ENCODE measurements at regions not wholly inside any gene's neighbourhood (a gene's known extent, or its start where the extent isn't known, plus 50 kb on each side); places are given as distances from the start of the nearest gene placed in this dataset.

DNA sequence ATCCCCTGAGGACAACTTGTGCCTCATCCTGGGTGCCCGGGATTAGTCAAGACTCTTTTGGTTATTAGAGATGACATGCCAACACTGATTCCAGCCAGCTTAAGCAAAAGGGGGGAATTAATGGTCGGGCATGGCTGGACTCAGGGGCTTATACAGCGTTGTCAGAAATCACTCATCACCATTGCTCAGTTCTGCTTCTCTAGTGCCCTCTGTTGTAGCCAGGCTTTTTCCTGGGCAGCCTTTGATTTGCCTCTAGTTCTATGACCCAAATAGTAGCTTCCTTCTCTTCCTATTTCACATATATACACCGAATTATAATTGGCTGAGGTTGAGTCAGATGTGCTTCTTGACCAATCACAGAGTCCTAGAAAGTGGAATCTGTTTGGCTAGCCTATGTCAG is 192.0 kb upstream of the HABP2 start:
- Histone ChIP-seq H3K27me3 (no peaks in the 10 kb centered on the region), H3K36me3 (no peaks in the 10 kb centered on the region), H3K27ac (no peak overlapping the region), H3K9me3 (no peaks in the 10 kb centered on the region), H3K4me3 (no peak overlapping the region), H3K4me1 (no peaks in the 10 kb centered on the region)
- WGBS (ENCODE audit: insufficient coverage, low coverage, low lambda C conversion rate, missing lambda C conversion rate): 38% methylated on average over 1 of the region's 4 CpGs
- intact Hi-C loops (cut with DNase I): no loop called here
- TF ChIP-seq, protein P1, sequence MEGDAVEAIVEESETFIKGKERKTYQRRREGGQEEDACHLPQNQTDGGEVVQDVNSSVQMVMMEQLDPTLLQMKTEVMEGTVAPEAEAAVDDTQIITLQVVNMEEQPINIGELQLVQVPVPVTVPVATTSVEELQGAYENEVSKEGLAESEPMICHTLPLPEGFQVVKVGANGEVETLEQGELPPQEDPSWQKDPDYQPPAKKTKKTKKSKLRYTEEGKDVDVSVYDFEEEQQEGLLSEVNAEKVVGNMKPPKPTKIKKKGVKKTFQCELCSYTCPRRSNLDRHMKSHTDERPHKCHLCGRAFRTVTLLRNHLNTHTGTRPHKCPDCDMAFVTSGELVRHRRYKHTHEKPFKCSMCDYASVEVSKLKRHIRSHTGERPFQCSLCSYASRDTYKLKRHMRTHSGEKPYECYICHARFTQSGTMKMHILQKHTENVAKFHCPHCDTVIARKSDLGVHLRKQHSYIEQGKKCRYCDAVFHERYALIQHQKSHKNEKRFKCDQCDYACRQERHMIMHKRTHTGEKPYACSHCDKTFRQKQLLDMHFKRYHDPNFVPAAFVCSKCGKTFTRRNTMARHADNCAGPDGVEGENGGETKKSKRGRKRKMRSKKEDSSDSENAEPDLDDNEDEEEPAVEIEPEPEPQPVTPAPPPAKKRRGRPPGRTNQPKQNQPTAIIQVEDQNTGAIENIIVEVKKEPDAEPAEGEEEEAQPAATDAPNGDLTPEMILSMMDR (IDR thresholded peaks at IDR 0.05): no peak
- TF ChIP-seq POLR2A (IDR thresholded peaks at IDR 0.05): no peak
- no peak for DNase-seq
- ATAC-seq: no peak

DNA sequence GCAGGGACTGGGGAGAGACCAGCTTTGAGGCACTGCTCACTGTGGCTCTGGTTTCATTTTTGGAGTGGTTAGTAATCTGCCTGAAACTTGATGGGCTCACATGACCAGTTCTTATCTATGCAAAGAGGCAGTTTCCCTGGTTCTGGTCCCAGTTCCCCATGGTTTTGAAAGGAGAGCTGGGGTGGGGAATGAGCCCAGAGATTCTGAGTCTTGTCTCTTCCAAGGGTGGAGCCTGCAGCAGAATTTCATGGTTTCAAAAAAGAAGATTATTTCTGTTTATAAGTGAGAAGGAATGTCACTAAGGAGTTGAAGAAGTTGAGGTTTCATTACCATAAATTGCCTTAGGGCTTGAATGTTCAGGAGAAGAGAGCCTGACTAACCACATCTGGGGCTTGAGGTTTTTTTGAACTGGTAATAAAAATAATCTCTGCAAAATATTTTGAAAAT is 190.2 kb upstream of the HABP2 start:
- H3K4me1 ChIP-seq: no peaks in the 10 kb centered on the region
- no peak for TF ChIP-seq POLR2A (IDR thresholded peaks at IDR 0.05)
- TF ChIP-seq, protein P1 (IDR thresholded peaks at IDR 0.05): no peak
- intact Hi-C loops (cut with DNase I): no loop called here
- no peak overlapping the region for H3K27ac ChIP-seq
- H3K9me3 ChIP-seq: no peaks in the 10 kb centered on the region
- no peaks in the 10 kb centered on the region for H3K27me3 ChIP-seq
- ATAC-seq (no peak), DNase-seq (no peak)
- no peak overlapping the region for H3K4me3 ChIP-seq
- no peaks in the 10 kb centered on the region for H3K36me3 ChIP-seq

DNA sequence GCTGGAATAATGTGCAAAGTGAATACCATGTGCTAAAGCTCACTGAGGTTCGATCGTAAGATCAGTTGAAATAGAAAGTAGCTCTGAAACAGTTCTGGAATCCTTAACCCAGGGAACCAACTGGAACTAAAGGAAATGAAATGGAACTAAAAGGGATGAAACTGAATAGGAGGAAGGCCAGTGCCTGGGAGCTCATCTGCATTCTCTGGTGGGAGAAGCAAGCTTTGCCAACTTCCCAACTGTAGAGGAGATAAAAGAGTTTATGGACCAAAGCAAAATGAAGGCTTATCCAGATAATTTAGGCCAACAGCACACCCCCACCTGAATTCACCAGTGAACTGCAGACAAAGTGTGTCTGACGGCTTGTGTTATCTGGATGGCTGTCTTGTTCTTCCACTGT is 188.6 kb upstream of the HABP2 start:
- TF ChIP-seq POLR2A (IDR thresholded peaks at IDR 0.05): no peak
- TF ChIP-seq, protein P1 (IDR thresholded peaks at IDR 0.05): no peak
- 77% methylated on average over 3 of the region's 3 CpGs for WGBS (ENCODE audit: insufficient coverage, low coverage, low lambda C conversion rate, missing lambda C conversion rate)
- Histone ChIP-seq H3K4me1 (no peaks in the 10 kb centered on the region), H3K36me3 (no peaks in the 10 kb centered on the region), H3K4me3 (no peak overlapping the region), H3K27ac (no peak overlapping the region), H3K9me3 (no peaks in the 10 kb centered on the region), H3K27me3 (no peaks in the 10 kb centered on the region)
- intact Hi-C loops (cut with DNase I): no loop called here
- ATAC-seq (no peak), DNase-seq (no peak)

DNA sequence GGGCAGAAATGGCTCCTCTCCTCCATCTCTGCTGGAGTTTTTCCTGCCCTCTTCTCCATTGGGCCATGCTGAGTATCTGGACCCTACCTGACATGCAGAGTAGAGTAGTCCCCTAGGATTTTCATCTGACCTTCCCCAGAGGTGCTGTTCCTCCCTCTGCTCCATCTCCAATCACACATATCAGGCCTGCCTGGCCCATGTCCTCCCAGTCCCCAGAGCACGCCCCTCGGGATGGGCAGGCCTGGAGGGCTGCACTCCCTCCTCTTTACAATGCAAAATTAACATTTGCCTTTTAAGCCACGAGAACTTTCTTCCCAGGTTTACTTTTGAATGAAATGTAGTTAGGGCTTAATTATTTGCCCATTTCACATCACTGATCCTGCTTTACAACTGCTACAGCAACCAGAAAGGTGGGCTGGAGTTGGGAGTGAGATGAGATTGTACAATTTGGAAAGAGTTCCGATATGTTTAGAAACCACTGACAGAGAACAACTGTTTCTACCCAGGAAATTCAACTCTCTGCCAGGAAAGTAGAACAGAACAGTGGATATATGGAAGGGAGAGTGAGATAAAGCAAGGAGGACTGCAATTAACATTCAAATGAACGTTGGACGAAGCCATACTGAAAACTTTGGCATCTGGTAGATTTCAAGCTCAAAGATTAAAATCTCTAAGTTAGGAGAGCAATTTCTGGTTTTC is 184.0 kb upstream of the HABP2 start:
- Histone ChIP-seq H3K4me3 (no peak overlapping the region), H3K36me3 (no peaks in the 10 kb centered on the region), H3K4me1 (no peaks in the 10 kb centered on the region), H3K27me3 (no peaks in the 10 kb centered on the region), H3K27ac (no peak overlapping the region), H3K9me3 (no peaks in the 10 kb centered on the region)
- TF ChIP-seq POLR2A (IDR thresholded peaks at IDR 0.05): no peak
- TF ChIP-seq, protein P1 (IDR thresholded peaks at IDR 0.05): no peak
- intact Hi-C loops (cut with DNase I): no loop called here
- 63% methylated on average over 6 of the region's 6 CpGs for WGBS (ENCODE audit: insufficient coverage, low coverage, low lambda C conversion rate, missing lambda C conversion rate)
- no peak for DNase-seq
- ATAC-seq: no peak

DNA sequence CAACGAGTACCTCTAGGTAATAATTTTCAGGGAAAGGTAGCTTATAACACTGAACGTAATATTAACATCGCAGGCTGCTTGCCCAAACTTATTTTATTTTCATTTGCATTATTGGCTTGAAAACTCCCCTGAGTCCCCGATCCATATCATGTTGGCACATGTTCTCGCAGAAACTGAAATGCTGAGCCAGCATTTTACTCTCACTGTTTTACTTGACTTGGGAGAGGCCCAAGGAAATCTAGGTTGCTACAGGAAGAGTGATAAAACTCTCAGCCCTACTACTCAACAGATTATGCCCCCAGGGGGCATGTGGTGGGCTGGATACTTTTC is 183.5 kb upstream of the HABP2 start:
- no peak overlapping the region for H3K4me3 ChIP-seq
- intact Hi-C loops (cut with DNase I): no loop called here
- WGBS (ENCODE audit: insufficient coverage, low coverage, low lambda C conversion rate, missing lambda C conversion rate): 52% methylated on average over 5 of the region's 5 CpGs

More for the DNA sequence above, 183.5 kb upstream of the HABP2 start:
- DNase-seq (no peak), ATAC-seq (no peak)
- H3K27me3 ChIP-seq: no peaks in the 10 kb centered on the region
- no peaks in the 10 kb centered on the region for H3K4me1 ChIP-seq
- no peak overlapping the region for H3K27ac ChIP-seq
- no peak for TF ChIP-seq POLR2A (IDR thresholded peaks at IDR 0.05)
- TF ChIP-seq, protein P1 (IDR thresholded peaks at IDR 0.05): no peak
- H3K36me3 ChIP-seq: no peaks in the 10 kb centered on the region
- no peaks in the 10 kb centered on the region for H3K9me3 ChIP-seq

Measured in right lobe of liver (tissue), 6 donors.